ENCODE measurements at regions not wholly inside any gene's neighbourhood (a gene's known extent, or its start where the extent isn't known, plus 50 kb on each side); places are given as distances from the start of the nearest gene placed in this dataset.

GRCh38 chr6:14641423-14642135 is 524.0 kb downstream of the CD83 start:
- Mint-ChIP-seq H3K27me3 (ENCODE audit: low read depth in 2 of 2) (peaks cover 9 to 14% of the 10 kb centered on the region in 2 donors), H3K27ac (no peak overlapping the region), H3K36me3 (no peaks in the 10 kb centered on the region), H3K9me3 (no peaks in the 10 kb centered on the region), H3K4me1 (peaks cover 20% of the 10 kb centered on the region in 2 donors), H3K4me3 (no peak overlapping the region)
- 94% methylated on average over 15 of the region's 18 CpGs for WGBS (ENCODE audit: insufficient coverage)
- TF ChIP-seq CTCF (IDR thresholded peaks at IDR 0.05), result no peak
- ATAC-seq (no peak), DNase-seq (no peak)
- intact Hi-C loops (cut with micrococcal nuclease), result no loop called here
- Histone ChIP-seq H3K4me3 (ENCODE audit: low read length) (no peak overlapping the region), H3K36me3 (ENCODE audit: control insufficient read depth, insufficient read depth, low read length) (no peaks in the 10 kb centered on the region), H3K4me1 (ENCODE audit: control insufficient read depth, insufficient read depth, low read length) (peaks cover 11% of the 10 kb centered on the region), H3K9me3 (ENCODE audit: control insufficient read depth, insufficient read depth, low read length) (no peaks in the 10 kb centered on the region), H3K27ac (ENCODE audit: low read length) (no peak overlapping the region), H3K27me3 (ENCODE audit: control insufficient read depth, insufficient read depth, low read length) (no peaks in the 10 kb centered on the region)

- peaks cover 11% of the 10 kb centered on the region for H3K4me1 ChIP-seq (ENCODE audit: control insufficient read depth, insufficient read depth, low read length)
Measured at GRCh38 chr6:14642136-14642505, 524.5 kb downstream of the CD83 start.

DNA sequence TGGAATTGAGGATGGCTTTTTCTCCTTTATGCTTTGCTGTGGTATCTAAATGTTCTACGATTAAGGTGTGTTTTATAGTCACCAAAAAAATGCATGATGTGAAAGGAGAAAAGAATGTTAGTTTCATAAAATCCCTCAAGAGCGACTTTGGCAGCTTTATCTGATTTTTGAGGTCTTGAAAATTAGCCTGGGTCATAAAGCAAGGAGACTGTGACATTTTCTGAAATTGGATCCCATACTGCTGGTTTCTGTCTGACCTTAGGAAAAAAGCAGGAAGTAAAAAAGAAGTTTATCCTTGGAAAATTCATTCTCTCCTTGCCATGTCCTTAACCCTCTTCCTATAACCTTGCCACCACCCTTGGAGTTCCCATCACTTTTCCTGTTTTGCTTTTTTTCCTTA is 525.3 kb downstream of the CD83 start:
- Mint-ChIP-seq H3K27ac (no peak overlapping the region), H3K4me3 (no peak overlapping the region), H3K4me1 (peaks cover 9 to 11% of the 10 kb centered on the region in 2 donors), H3K36me3 (no peaks in the 10 kb centered on the region), H3K27me3 (ENCODE audit: low read depth in 2 of 2) (peaks cover 9 to 14% of the 10 kb centered on the region in 2 donors), H3K9me3 (no peaks in the 10 kb centered on the region)
- no peak for ATAC-seq
- Histone ChIP-seq H3K27ac (ENCODE audit: low read length) (no peak overlapping the region), H3K27me3 (ENCODE audit: control insufficient read depth, insufficient read depth, low read length) (no peaks in the 10 kb centered on the region), H3K4me3 (ENCODE audit: low read length) (no peak overlapping the region), H3K4me1 (ENCODE audit: control insufficient read depth, insufficient read depth, low read length) (peaks cover 8% of the 10 kb centered on the region), H3K36me3 (ENCODE audit: control insufficient read depth, insufficient read depth, low read length) (no peaks in the 10 kb centered on the region), H3K9me3 (ENCODE audit: control insufficient read depth, insufficient read depth, low read length) (no peaks in the 10 kb centered on the region)
- no peak for TF ChIP-seq CTCF (IDR thresholded peaks at IDR 0.05)
- intact Hi-C loops (cut with micrococcal nuclease), result no loop called here
- DNase-seq, result no peak
- WGBS (ENCODE audit: insufficient coverage), result 78% methylated on average over 2 of the region's 2 CpGs

More at GRCh38 chr6:14642136-14642505, 524.5 kb downstream of the CD83 start:
- intact Hi-C loops (cut with micrococcal nuclease), result no loop called here
- H3K27ac Mint-ChIP-seq, result no peak overlapping the region
- peaks cover 15% of the 10 kb centered on the region in 2 donors for H3K4me1 Mint-ChIP-seq
- no peak overlapping the region for H3K4me3 ChIP-seq (ENCODE audit: low read length)
- H3K4me3 Mint-ChIP-seq, result no peak overlapping the region
- peaks cover 9 to 14% of the 10 kb centered on the region in 2 donors for H3K27me3 Mint-ChIP-seq (ENCODE audit: low read depth in 2 of 2)
- no peak for TF ChIP-seq CTCF (IDR thresholded peaks at IDR 0.05)
- WGBS (ENCODE audit: insufficient coverage), result 81% methylated on average over 8 of the region's 8 CpGs
- no peaks in the 10 kb centered on the region for H3K36me3 Mint-ChIP-seq
- no peaks in the 10 kb centered on the region for H3K9me3 Mint-ChIP-seq
- no peak overlapping the region for H3K27ac ChIP-seq (ENCODE audit: low read length)
- ATAC-seq (no peak), DNase-seq (no peak)
- no peaks in the 10 kb centered on the region for H3K27me3 ChIP-seq (ENCODE audit: control insufficient read depth, insufficient read depth, low read length)
- no peaks in the 10 kb centered on the region for H3K9me3 ChIP-seq (ENCODE audit: control insufficient read depth, insufficient read depth, low read length)
- no peaks in the 10 kb centered on the region for H3K36me3 ChIP-seq (ENCODE audit: control insufficient read depth, insufficient read depth, low read length)

- Histone ChIP-seq H3K27ac (ENCODE audit: low read length) (no peak overlapping the region), H3K36me3 (ENCODE audit: control insufficient read depth, insufficient read depth, low read length) (no peaks in the 10 kb centered on the region), H3K9me3 (ENCODE audit: control insufficient read depth, insufficient read depth, low read length) (no peaks in the 10 kb centered on the region), H3K4me3 (ENCODE audit: low read length) (no peak overlapping the region), H3K4me1 (ENCODE audit: control insufficient read depth, insufficient read depth, low read length) (no peaks in the 10 kb centered on the region), H3K27me3 (ENCODE audit: control insufficient read depth, insufficient read depth, low read length) (no peaks in the 10 kb centered on the region)
- Mint-ChIP-seq H3K27ac (no peak overlapping the region), H3K27me3 (ENCODE audit: low read depth in 2 of 2) (peaks cover 4 to 5% of the 10 kb centered on the region in 2 donors), H3K4me1 (peaks cover 0 to 3% of the 10 kb centered on the region in 2 donors), H3K4me3 (no peak overlapping the region), H3K9me3 (no peaks in the 10 kb centered on the region), H3K36me3 (no peaks in the 10 kb centered on the region)
- TF ChIP-seq CTCF (IDR thresholded peaks at IDR 0.05), result no peak
- ATAC-seq, result no peak
- DNase-seq, result no peak
- intact Hi-C loops (cut with micrococcal nuclease), result no loop called here
Measured at GRCh38 chr6:14644381-14644780, 526.8 kb downstream of the CD83 start.
